Kasumi-1 (cell line): ENCODE measurements at regions not wholly inside any gene's neighbourhood (a gene's known extent, or its start where the extent isn't known, plus 50 kb on each side); places are given as distances from the start of the nearest gene placed in this dataset.
"Not testable (repeated sequence)": the region's sequence is repeated elsewhere in the genome, so short reads cannot be mapped to it uniquely, and the experiment has no call there.

Source experiments
- DNase-seq, 2 experiments: peaks; one replicate each; lab custom pipeline; 2025; lab: John Stamatoyannopoulos, UW

- no peak for DNase-seq
Observed at GRCh38 chr7:41579961-41580935, 122.6 kb downstream of the INHBA start.

GRCh38 chr7:41578700-41579099, 124.2 kb downstream of the INHBA start:
- no peak for DNase-seq

GRCh38 chr7:41576166-41576565, 126.7 kb downstream of the INHBA start:
- no peak for DNase-seq

GRCh38 chr7:41574377-41574776, 128.5 kb downstream of the INHBA start:
- DNase-seq, result no peak

GRCh38 chr7:41573862-41574261, 129.0 kb downstream of the INHBA start:
- DNase-seq, result no peak

GRCh38 chr7:41573443-41573842, 129.4 kb downstream of the INHBA start:
- no peak for DNase-seq

- DNase-seq, result no peak
Observed at GRCh38 chr7:41573015-41573414, 129.9 kb downstream of the INHBA start.

GRCh38 chr7:41571573-41571972, 131.3 kb downstream of the INHBA start:
- no peak for DNase-seq

GRCh38 chr7:41570766-41571165, 132.1 kb downstream of the INHBA start:
- DNase-seq, result no peak

- DNase-seq, result no peak
Observed at GRCh38 chr7:41568135-41568534, 134.8 kb downstream of the INHBA start.

- DNase-seq, result no peak
Observed at GRCh38 chr7:41567731-41568114, 135.2 kb downstream of the INHBA start.

- peak; percentile 77 to 79 for DNase-seq
Observed at GRCh38 chr7:41567031-41567730, 135.7 kb downstream of the INHBA start.

GRCh38 chr7:41566581-41566980, 136.3 kb downstream of the INHBA start:
- DNase-seq, result no peak

- DNase-seq, result no peak
Observed at GRCh38 chr7:41565655-41566054, 137.2 kb downstream of the INHBA start.

GRCh38 chr7:41559426-41559825, 143.5 kb downstream of the INHBA start:
- no peak for DNase-seq

- DNase-seq, result no peak
Observed at GRCh38 chr7:41554481-41554880, 148.4 kb downstream of the INHBA start.

GRCh38 chr7:41550046-41550445, 152.8 kb downstream of the INHBA start:
- not testable (repeated sequence) for DNase-seq

GRCh38 chr7:41544241-41544640, 158.6 kb downstream of the INHBA start:
- DNase-seq, result no peak

- no peak for DNase-seq
Observed at GRCh38 chr7:41540601-41541000, 162.3 kb downstream of the INHBA start.

- DNase-seq, result no peak
Observed at GRCh38 chr7:41538810-41539724, 163.8 kb downstream of the INHBA start.

- DNase-seq, result no peak
Observed at GRCh38 chr7:41536873-41537665, 165.8 kb downstream of the INHBA start.
